ENCODE measurements at regions not wholly inside any gene's neighbourhood (a gene's known extent, or its start where the extent isn't known, plus 50 kb on each side); places are given as distances from the start of the nearest gene placed in this dataset.

- TF ChIP-seq ARNT (IDR thresholded peaks at IDR 0.05) (no peak), TARDBP (IDR thresholded peaks at IDR 0.05) (no peak), BHLHE40 (IDR thresholded peaks at IDR 0.05; ENCODE audit: borderline replicate concordance) (no peak), LEF1 (IDR thresholded peaks at IDR 0.05; ENCODE audit: borderline replicate concordance) (no peak), FOXK2 (IDR thresholded peaks at IDR 0.05) (no peak), SP1 (IDR thresholded peaks at IDR 0.05) (no peak), PKNOX1 (IDR thresholded peaks at IDR 0.05) (no peak), FOXA1 (IDR thresholded peaks at IDR 0.05) (no peak), ELF4 (IDR thresholded peaks at IDR 0.05) (no peak), SUZ12 (IDR thresholded peaks at IDR 0.05) (no peak), ZNF384 (IDR thresholded peaks at IDR 0.05) (no peak), FOXM1 (IDR thresholded peaks at IDR 0.05; ENCODE audit: borderline replicate concordance) (no peak)
These were observed 2474.2 kb downstream of the PCDH9 start for GRCh38 chr13:64755961-64756360.

Data from HEK293T (cell line).